Trophoblast cell (in vitro differentiated cells and primary cell): ENCODE measurements at regions not wholly inside any gene's neighbourhood (a gene's known extent, or its start where the extent isn't known, plus 50 kb on each side); places are given as distances from the start of the nearest gene placed in this dataset.

Experiments
- DNase-seq, 2 donors: peaks; one replicate each; pipeline ENCODE4 v3.0.0-alpha.2; 2016
- H2AFZ ChIP-seq: 2 replicates; pipeline ENCODE4 v1.6.1; 2013; ENCODE audit warnings: low read length, moderate library complexity, mild to moderate bottlenecking; ENCODE audit not compliant: insufficient read depth, poor library complexity
- H2AK5ac ChIP-seq: 2 replicates; pipeline ENCODE4 v1.6.1; 2013; ENCODE audit warnings: mild to moderate bottlenecking, low read length
- H2BK120ac ChIP-seq: 2 replicates; pipeline ENCODE4 v1.6.1; 2013; ENCODE audit warnings: low read length, mild to moderate bottlenecking, moderate library complexity; ENCODE audit not compliant: insufficient read depth, poor library complexity
- H2BK12ac ChIP-seq: 2 replicates; pipeline ENCODE4 v1.6.1; 2013; ENCODE audit warnings: mild to moderate bottlenecking, low read length, moderate library complexity
- H2BK5ac ChIP-seq: 2 replicates; pipeline ENCODE4 v1.6.1; 2013; ENCODE audit warnings: low read length, low read depth, moderate library complexity, mild to moderate bottlenecking; ENCODE audit not compliant: poor library complexity
- H3K14ac ChIP-seq: 2 replicates; pipeline ENCODE4 v1.6.1; 2013; ENCODE audit warnings: mild to moderate bottlenecking, low read length
- H3K18ac ChIP-seq: 2 replicates; pipeline ENCODE4 v1.6.1; 2013; ENCODE audit warnings: mild to moderate bottlenecking, low read length
- H3K23ac ChIP-seq: 2 replicates; pipeline ENCODE4 v1.6.1; 2013; ENCODE audit warnings: low read length
- H3K27ac ChIP-seq: 2 replicates; pipeline ENCODE4 v1.5.1; 2013; ENCODE audit warnings: low read depth, mild to moderate bottlenecking, inconsistent platforms, low read length, moderate library complexity
- H3K27me3 ChIP-seq: 2 replicates; pipeline ENCODE4 v1.6.1; 2013; ENCODE audit warnings: inconsistent platforms, mild to moderate bottlenecking, low read length, moderate library complexity; ENCODE audit not compliant: insufficient read depth
- H3K36me3 ChIP-seq, 2 experiments: 1 replicate in 1 of 2; 2 replicates in 1 of 2; pipeline ENCODE4 v1.6.1; 2013; ENCODE audit warnings: low read length in 2 of 2, mild to moderate bottlenecking in 2 of 2, moderate library complexity in 1 of 2; ENCODE audit not compliant: insufficient read depth in 2 of 2, control insufficient read depth in 1 of 2
- H3K4ac ChIP-seq: 2 replicates; pipeline ENCODE4 v1.6.1; 2013; ENCODE audit warnings: low read depth, mild to moderate bottlenecking, low read length, moderate library complexity
- H3K4me1 ChIP-seq, 2 experiments: 1 replicate in 1 of 2; 2 replicates in 1 of 2; pipeline ENCODE4 v1.6.1; 2013; ENCODE audit warnings: low read length in 2 of 2, mild to moderate bottlenecking in 2 of 2, moderate library complexity in 1 of 2; ENCODE audit not compliant: insufficient read depth in 2 of 2, control insufficient read depth in 1 of 2
- H3K4me2 ChIP-seq: 2 replicates; pipeline ENCODE4 v1.6.1; 2013; ENCODE audit warnings: inconsistent platforms, mild to moderate bottlenecking, low read length, moderate library complexity
- H3K4me3 ChIP-seq: 2 replicates; pipeline ENCODE4 v1.5.1; 2013; ENCODE audit warnings: mild to moderate bottlenecking, low read depth, low read length, inconsistent platforms
- H3K79me1 ChIP-seq: one replicate; pipeline ENCODE4 v1.6.1; 2013; ENCODE audit warnings: low read length
- H3K79me2 ChIP-seq: 2 replicates; pipeline ENCODE4 v1.6.1; 2013; ENCODE audit warnings: low read length, mild to moderate bottlenecking; ENCODE audit not compliant: control insufficient read depth, insufficient read depth, poor library complexity
- H3K9ac ChIP-seq: 2 replicates; pipeline ENCODE4 v1.6.1; 2013; ENCODE audit warnings: mild to moderate bottlenecking, low read length
- H3K9me3 ChIP-seq: 2 replicates; pipeline ENCODE4 v1.6.1; 2013; ENCODE audit warnings: low read depth, mild to moderate bottlenecking, control low read depth, inconsistent platforms, low read length; ENCODE audit not compliant: insufficient read depth
- H4K12ac ChIP-seq: 2 replicates; pipeline ENCODE4 v1.6.1; 2013; ENCODE audit warnings: low read depth, mild to moderate bottlenecking, low read length, moderate library complexity
- H4K8ac ChIP-seq: 2 replicates; pipeline ENCODE4 v1.6.1; 2013; ENCODE audit warnings: low read depth, mild to moderate bottlenecking, low read length, moderate library complexity
- H4K91ac ChIP-seq: one replicate; pipeline ENCODE4 v1.6.1; 2013; ENCODE audit warnings: low read depth, mild to moderate bottlenecking, low read length, moderate library complexity
- WGBS: extraction: QIAGEN DNeasy Blood & Tissue Kit; methylation state at CpG from one replicate; pipeline ENCODE4 v1.1.7; 2013; ENCODE audit warnings: missing lambda C conversion rate; ENCODE audit not compliant: insufficient read length, insufficient coverage; ENCODE audit errors: extremely low coverage; 5-methylcytosine and 5-hydroxymethylcytosine counted together

GRCh38 chr1:239269706-239270105 is 116.7 kb upstream of the CHRM3 start:
- Histone ChIP-seq H2AK5ac (no peak overlapping the region), H3K9ac (no peak overlapping the region), H2BK5ac (no peak overlapping the region), H4K12ac (no peak overlapping the region), H2BK12ac (no peak overlapping the region), H3K9me3 (no peaks in the 10 kb centered on the region), H3K18ac (no peak overlapping the region), H3K79me2 (no peaks in the 10 kb centered on the region), H3K27me3 (no peaks in the 10 kb centered on the region), H3K4me1 (no peaks in the 10 kb centered on the region), H3K14ac (no peak overlapping the region), H3K23ac (no peak overlapping the region), H3K27ac (no peak overlapping the region), H3K4me2 (no peak overlapping the region), H2BK120ac (no peak overlapping the region), H3K4me3 (no peak overlapping the region), H3K4ac (no peak overlapping the region), H4K8ac (no peak overlapping the region), H2AFZ (no peak overlapping the region), H3K36me3 (no peaks in the 10 kb centered on the region), H3K79me1 (no peaks in the 10 kb centered on the region), H4K91ac (no peak overlapping the region)
- no peak for DNase-seq
- no CpG with 5 or more reads among the region's 4 CpGs for WGBS

DNA sequence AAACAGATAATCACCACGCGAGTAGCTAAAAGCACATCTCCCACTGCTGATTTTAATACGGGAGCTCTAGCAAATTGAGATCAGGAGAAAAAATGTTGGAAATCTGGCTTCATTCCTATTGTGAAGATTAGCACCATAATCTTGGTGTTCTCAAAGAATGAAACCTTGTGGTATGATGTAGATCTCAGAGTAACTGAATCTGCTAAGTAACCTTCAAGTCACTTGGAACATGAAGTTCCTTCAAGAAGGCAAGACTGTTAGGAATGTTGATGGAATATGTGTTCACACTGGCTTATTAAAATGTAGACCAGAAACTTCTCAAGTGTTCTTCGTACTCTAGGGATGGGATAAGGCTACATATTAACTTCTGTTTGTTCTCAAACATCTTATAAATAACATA is 117.4 kb upstream of the CHRM3 start:
- H3K4me1 ChIP-seq: no peaks in the 10 kb centered on the region
- no CpG with 5 or more reads among the region's 4 CpGs for WGBS
- H3K79me2 ChIP-seq: no peaks in the 10 kb centered on the region
- no peak overlapping the region for H2AK5ac ChIP-seq
- H4K12ac ChIP-seq: no peak overlapping the region
- no peak overlapping the region for H3K23ac ChIP-seq
- no peak overlapping the region for H3K9ac ChIP-seq
- no peak overlapping the region for H2AFZ ChIP-seq
- no peak overlapping the region for H3K18ac ChIP-seq
- H3K79me1 ChIP-seq: no peaks in the 10 kb centered on the region
- no peak overlapping the region for H3K4ac ChIP-seq
- H3K4me2 ChIP-seq: no peak overlapping the region
- H3K14ac ChIP-seq: no peak overlapping the region
- H4K8ac ChIP-seq: no peak overlapping the region
- H3K27ac ChIP-seq: no peak overlapping the region
- H2BK12ac ChIP-seq: no peak overlapping the region
- H3K36me3 ChIP-seq: no peaks in the 10 kb centered on the region
- H2BK120ac ChIP-seq: no peak overlapping the region
- no peaks in the 10 kb centered on the region for H3K9me3 ChIP-seq
- no peaks in the 10 kb centered on the region for H3K27me3 ChIP-seq
- H2BK5ac ChIP-seq: no peak overlapping the region
- no peak overlapping the region for H3K4me3 ChIP-seq
- no peak overlapping the region for H4K91ac ChIP-seq
- peak in 1 of 2 donors; percentile 23 for DNase-seq

GRCh38 chr1:239268007-239268406 is 118.4 kb upstream of the CHRM3 start:
- Histone ChIP-seq H3K14ac (no peak overlapping the region), H3K9ac (no peak overlapping the region), H4K12ac (no peak overlapping the region), H3K4me2 (no peak overlapping the region), H3K4ac (no peak overlapping the region), H2BK12ac (no peak overlapping the region), H2AFZ (no peak overlapping the region), H3K4me3 (no peak overlapping the region), H2BK120ac (no peak overlapping the region), H3K79me2 (no peaks in the 10 kb centered on the region), H4K91ac (no peak overlapping the region), H2AK5ac (no peak overlapping the region), H3K36me3 (no peaks in the 10 kb centered on the region), H3K4me1 (no peaks in the 10 kb centered on the region), H3K27me3 (no peaks in the 10 kb centered on the region), H3K27ac (no peak overlapping the region), H2BK5ac (no peak overlapping the region), H3K23ac (no peak overlapping the region), H3K9me3 (no peaks in the 10 kb centered on the region), H4K8ac (no peak overlapping the region), H3K79me1 (no peaks in the 10 kb centered on the region), H3K18ac (no peak overlapping the region)
- no peak for DNase-seq
- no CpG with 5 or more reads among the region's 6 CpGs for WGBS

DNA sequence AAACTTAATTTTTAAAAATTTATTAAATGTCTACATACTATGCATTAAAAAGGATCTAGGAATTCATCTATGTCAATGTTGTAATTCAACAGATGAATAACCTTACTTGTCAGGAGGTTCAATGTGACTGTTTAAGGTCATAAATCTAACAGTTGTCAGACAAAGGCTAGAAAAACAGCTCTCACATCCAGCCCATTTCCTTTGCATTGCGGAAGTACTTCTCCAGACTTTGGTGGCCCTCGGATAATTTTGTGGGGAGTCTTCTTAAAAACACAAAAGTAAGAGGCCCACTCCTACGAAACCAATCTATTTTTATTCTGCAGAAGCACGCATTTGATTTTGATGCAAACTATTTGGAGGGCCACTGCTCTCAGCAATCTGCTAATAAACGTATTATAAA is 122.6 kb upstream of the CHRM3 start:
- H3K27ac ChIP-seq: no peak overlapping the region
- H4K91ac ChIP-seq: no peak overlapping the region

More for the DNA sequence above, 122.6 kb upstream of the CHRM3 start:
- no peak overlapping the region for H2AK5ac ChIP-seq
- no peak overlapping the region for H3K23ac ChIP-seq
- H3K36me3 ChIP-seq: no peaks in the 10 kb centered on the region
- no peak overlapping the region for H2BK12ac ChIP-seq
- no peak overlapping the region for H3K18ac ChIP-seq
- H3K27me3 ChIP-seq: no peaks in the 10 kb centered on the region
- no peaks in the 10 kb centered on the region for H3K9me3 ChIP-seq
- H3K14ac ChIP-seq: no peak overlapping the region
- no peak overlapping the region for H2BK120ac ChIP-seq
- no peak overlapping the region for H2BK5ac ChIP-seq
- WGBS: no CpG with 5 or more reads among the region's 5 CpGs
- H2AFZ ChIP-seq: no peak overlapping the region
- no peak overlapping the region for H3K4me2 ChIP-seq
- H3K9ac ChIP-seq: no peak overlapping the region
- H3K79me1 ChIP-seq: no peaks in the 10 kb centered on the region
- no peaks in the 10 kb centered on the region for H3K79me2 ChIP-seq
- H4K8ac ChIP-seq: no peak overlapping the region
- no peak overlapping the region for H3K4ac ChIP-seq
- no peak overlapping the region for H3K4me3 ChIP-seq
- no peak overlapping the region for H4K12ac ChIP-seq
- no peaks in the 10 kb centered on the region for H3K4me1 ChIP-seq
- no peak for DNase-seq
